ENCODE measurements at regions not wholly inside any gene's neighbourhood (a gene's known extent, or its start where the extent isn't known, plus 50 kb on each side); places are given as distances from the start of the nearest gene placed in this dataset.
"Not testable (repeated sequence)": the region's sequence is repeated elsewhere in the genome, so short reads cannot be mapped to it uniquely, and the experiment has no call there.

- not testable (repeated sequence) for DNase-seq
Measured at GRCh38 chr21:18096413-18096812, 148.2 kb upstream of the CHODL start.

GRCh38 chr21:18089786-18090185, 154.8 kb upstream of the CHODL start:
- no peak for DNase-seq

- no peak for DNase-seq
Measured at GRCh38 chr21:18070392-18070791, 174.2 kb upstream of the CHODL start.

GRCh38 chr21:18069875-18070274, 174.8 kb upstream of the CHODL start:
- DNase-seq: no peak

- DNase-seq: no peak
Measured at GRCh38 chr21:18060402-18060801, 184.2 kb upstream of the CHODL start.

- no peak for DNase-seq
Measured at GRCh38 chr21:18058731-18059398, 185.8 kb upstream of the CHODL start.

GRCh38 chr21:18053151-18053550, 191.5 kb upstream of the CHODL start:
- DNase-seq: no peak

GRCh38 chr21:18049461-18049860, 195.2 kb upstream of the CHODL start:
- DNase-seq: no peak

GRCh38 chr21:18041012-18041411, 203.6 kb upstream of the CHODL start:
- peak; percentile 8 for DNase-seq

- DNase-seq: no peak
Measured at GRCh38 chr21:18030248-18030647, 211.1 kb upstream of the C21orf91 start.

GRCh38 chr21:18026359-18026758, 207.2 kb upstream of the C21orf91 start:
- DNase-seq: no peak

GRCh38 chr21:18023711-18024110, 204.6 kb upstream of the C21orf91 start:
- no peak for DNase-seq

GRCh38 chr21:18023157-18023556, 204.0 kb upstream of the C21orf91 start:
- no peak for DNase-seq

- DNase-seq: no peak
Measured at GRCh38 chr21:18007121-18007520, 188.0 kb upstream of the C21orf91 start.

GRCh38 chr21:18006691-18007090, 187.5 kb upstream of the C21orf91 start:
- DNase-seq: no peak

- DNase-seq: no peak
Measured at GRCh38 chr21:18002393-18002792, 183.2 kb upstream of the C21orf91 start.

- no peak for DNase-seq
Measured at GRCh38 chr21:18000981-18001686, 182.0 kb upstream of the C21orf91 start.

- DNase-seq: not testable (repeated sequence)
Measured at GRCh38 chr21:17998599-17998998, 179.4 kb upstream of the C21orf91 start.

- DNase-seq: no peak
Measured at GRCh38 chr21:17989780-17990179, 170.6 kb upstream of the C21orf91 start.

- no peak for DNase-seq
Measured at GRCh38 chr21:17988102-17988437, 168.9 kb upstream of the C21orf91 start.

- no peak for DNase-seq
Measured at GRCh38 chr21:17987382-17988101, 168.4 kb upstream of the C21orf91 start.

GRCh38 chr21:17981060-17981740, 162.0 kb upstream of the C21orf91 start:
- no peak for DNase-seq

GRCh38 chr21:17979763-17980162, 160.6 kb upstream of the C21orf91 start:
- no peak for DNase-seq

- DNase-seq: no peak
Measured at GRCh38 chr21:17978895-17979294, 159.7 kb upstream of the C21orf91 start.

Measured in NK-92 treated with Interleukin-12 subunit alpha and Interleukin-12 subunit beta, amount 100 ng/mL, for 24 hours (cell line).